Esophagus squamous epithelium (tissue), 4 donors: ENCODE measurements at regions not wholly inside any gene's neighbourhood (a gene's known extent, or its start where the extent isn't known, plus 50 kb on each side); places are given as distances from the start of the nearest gene placed in this dataset.

Experiments
- CTCF ChIP-seq, 6 experiments: fragments of 450-650 bp in 4 of 6; fragments of 200-600 bp in 2 of 6; sonication (generic) in 2 of 6; IDR thresholded peaks; one replicate each; pipeline ENCODE4 v1.5.1; 2016 to 2019; ENCODE audit warnings: antibody characterized with exemption in 6 of 6, mild to moderate bottlenecking in 4 of 6, moderate library complexity in 4 of 6
- POLR2A ChIP-seq, 4 donors: fragments of 450-650 bp; IDR thresholded peaks; one replicate each; pipeline ENCODE4 v1.6.1; 2017; ENCODE audit warnings: antibody characterized with exemption in 4 of 4, mild to moderate bottlenecking in 4 of 4, moderate library complexity in 3 of 4

- TF ChIP-seq POLR2A (IDR thresholded peaks at IDR 0.05) = no peak
- TF ChIP-seq CTCF (IDR thresholded peaks at IDR 0.05) = no peak
Measured at GRCh38 chr9:7376833-7377232, 422.7 kb downstream of the DMAC1 start.
